A549 (cell line): ENCODE measurements at regions not wholly inside any gene's neighbourhood (a gene's known extent, or its start where the extent isn't known, plus 50 kb on each side); places are given as distances from the start of the nearest gene placed in this dataset.

Experiments
- CHD2 ChIP-seq: fragments of 150-350 bp; IDR thresholded peaks from 2 replicates; pipeline ENCODE4 v1.6.1; 2014; ENCODE audit warnings: low read length; ENCODE audit not compliant: partially characterized antibody
- MYC ChIP-seq: IDR thresholded peaks from 2 replicates; pipeline ENCODE4 v1.6.1; 2012; ENCODE audit warnings: mild to moderate bottlenecking, inconsistent platforms, low read length, improper control_type of control experiment, borderline replicate concordance
- NFE2L2 ChIP-seq: fragments of 150-350 bp; conservative IDR thresholded peaks from 2 replicates; pipeline ENCODE4 v1.6.1; 2014; ENCODE audit warnings: low read length
- TF ChIP-seq, protein P1 (sequence below): IDR thresholded peaks from 2 replicates; pipeline ENCODE4 v1.6.1; 2012
- TF ChIP-seq, protein P2 (sequence below): fragments of >200 bp; sonication (Bioruptor Twin); formaldehyde crosslinking; IDR thresholded peaks from 3 replicates; pipeline ENCODE4 v1.5.1; 2016

DNA sequence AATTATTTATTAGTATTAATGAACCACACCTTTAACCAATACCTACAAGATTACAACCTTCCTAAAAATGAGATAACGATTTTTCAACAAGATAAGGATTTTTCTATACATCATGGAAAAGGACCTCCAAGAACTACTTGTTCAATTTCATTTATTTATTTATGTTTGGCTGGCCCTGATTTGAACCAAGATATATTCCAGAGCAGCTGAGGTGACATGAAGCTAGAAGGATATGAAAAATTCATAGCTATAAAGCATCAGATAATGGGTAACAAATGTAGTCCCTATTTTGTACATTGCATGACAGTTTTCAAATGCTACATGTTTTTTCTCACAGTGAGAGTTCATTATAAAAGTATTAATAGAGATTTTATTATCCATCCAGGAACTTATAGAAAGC is 798.5 kb upstream of the ARRDC3 start:
- TF ChIP-seq, protein P1, sequence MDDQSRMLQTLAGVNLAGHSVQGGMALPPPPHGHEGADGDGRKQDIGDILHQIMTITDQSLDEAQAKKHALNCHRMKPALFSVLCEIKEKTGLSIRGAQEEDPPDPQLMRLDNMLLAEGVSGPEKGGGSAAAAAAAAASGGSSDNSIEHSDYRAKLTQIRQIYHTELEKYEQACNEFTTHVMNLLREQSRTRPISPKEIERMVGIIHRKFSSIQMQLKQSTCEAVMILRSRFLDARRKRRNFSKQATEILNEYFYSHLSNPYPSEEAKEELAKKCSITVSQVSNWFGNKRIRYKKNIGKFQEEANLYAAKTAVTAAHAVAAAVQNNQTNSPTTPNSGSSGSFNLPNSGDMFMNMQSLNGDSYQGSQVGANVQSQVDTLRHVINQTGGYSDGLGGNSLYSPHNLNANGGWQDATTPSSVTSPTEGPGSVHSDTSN: no peak
- TF ChIP-seq, protein P2, sequence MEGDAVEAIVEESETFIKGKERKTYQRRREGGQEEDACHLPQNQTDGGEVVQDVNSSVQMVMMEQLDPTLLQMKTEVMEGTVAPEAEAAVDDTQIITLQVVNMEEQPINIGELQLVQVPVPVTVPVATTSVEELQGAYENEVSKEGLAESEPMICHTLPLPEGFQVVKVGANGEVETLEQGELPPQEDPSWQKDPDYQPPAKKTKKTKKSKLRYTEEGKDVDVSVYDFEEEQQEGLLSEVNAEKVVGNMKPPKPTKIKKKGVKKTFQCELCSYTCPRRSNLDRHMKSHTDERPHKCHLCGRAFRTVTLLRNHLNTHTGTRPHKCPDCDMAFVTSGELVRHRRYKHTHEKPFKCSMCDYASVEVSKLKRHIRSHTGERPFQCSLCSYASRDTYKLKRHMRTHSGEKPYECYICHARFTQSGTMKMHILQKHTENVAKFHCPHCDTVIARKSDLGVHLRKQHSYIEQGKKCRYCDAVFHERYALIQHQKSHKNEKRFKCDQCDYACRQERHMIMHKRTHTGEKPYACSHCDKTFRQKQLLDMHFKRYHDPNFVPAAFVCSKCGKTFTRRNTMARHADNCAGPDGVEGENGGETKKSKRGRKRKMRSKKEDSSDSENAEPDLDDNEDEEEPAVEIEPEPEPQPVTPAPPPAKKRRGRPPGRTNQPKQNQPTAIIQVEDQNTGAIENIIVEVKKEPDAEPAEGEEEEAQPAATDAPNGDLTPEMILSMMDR: no peak
- TF ChIP-seq MYC: no peak
- TF ChIP-seq NFE2L2: no peak
- TF ChIP-seq CHD2: no peak
